Liver (tissue), 8 donors: ENCODE measurements at regions not wholly inside any gene's neighbourhood (a gene's known extent, or its start where the extent isn't known, plus 50 kb on each side); places are given as distances from the start of the nearest gene placed in this dataset.

Source experiments
- DNase-seq: peaks from one replicate; pipeline ENCODE4 v3.0.0-alpha.2; 2017; ENCODE audit warnings: low spot score
- H3K27ac ChIP-seq, 2 donors: one replicate each; pipeline ENCODE4 v1.7.0; 2013; ENCODE audit warnings: inconsistent platforms in 2 of 2, low read length in 2 of 2, control low read depth in 1 of 2, low read depth in 1 of 2, mild to moderate bottlenecking in 1 of 2
- H3K27me3 ChIP-seq, 4 donors: one replicate each; pipeline versions ENCODE4 v1.6.1 to v1.7.0; 2013; ENCODE audit warnings: low read length in 3 of 4, inconsistent platforms in 1 of 4, mild to moderate bottlenecking in 1 of 4, moderate library complexity in 1 of 4; ENCODE audit not compliant: control insufficient read depth in 4 of 4, insufficient read depth in 4 of 4
- H3K36me3 ChIP-seq, 4 donors: one replicate each; pipeline versions ENCODE4 v1.6.1 to v1.7.0; 2013; ENCODE audit warnings: low read length in 3 of 4, mild to moderate bottlenecking in 3 of 4, low read depth in 1 of 4, moderate library complexity in 1 of 4; ENCODE audit not compliant: control insufficient read depth in 4 of 4, insufficient read depth in 3 of 4
- H3K4me1 ChIP-seq, 4 donors: one replicate each; pipeline versions ENCODE4 v1.6.1 to v1.7.0; 2013; ENCODE audit warnings: low read length in 3 of 4, mild to moderate bottlenecking in 3 of 4, moderate library complexity in 1 of 4; ENCODE audit not compliant: control insufficient read depth in 4 of 4, insufficient read depth in 4 of 4
- H3K4me3 ChIP-seq, 3 donors: one replicate each; pipeline versions ENCODE4 v1.6.1 to v1.7.0; 2013; ENCODE audit warnings: low read length in 3 of 3, control low read depth in 1 of 3, low read depth in 1 of 3, mild to moderate bottlenecking in 1 of 3
- H3K9ac ChIP-seq, 2 donors: one replicate each; pipeline ENCODE4 v1.7.0; 2013; ENCODE audit warnings: low read length in 2 of 2, mild to moderate bottlenecking in 2 of 2, moderate library complexity in 2 of 2, control low read depth in 1 of 2, low read depth in 1 of 2
- H3K9me3 ChIP-seq, 4 donors: one replicate each; pipeline versions ENCODE4 v1.6.1 to v1.7.0; 2013; ENCODE audit warnings: low read length in 3 of 4; ENCODE audit not compliant: control insufficient read depth in 4 of 4
- ATF3 ChIP-seq: IDR thresholded peaks from 2 replicates; pipeline ENCODE4 v1.6.1; 2016; ENCODE audit warnings: antibody characterized with exemption
- CTCF ChIP-seq: fragments of 150-350 bp; IDR thresholded peaks from 2 replicates; pipeline ENCODE4 v1.5.1; 2017; ENCODE audit warnings: improper control_type of control experiment, low read depth, low read length; ENCODE audit not compliant: missing input control
- EGR1 ChIP-seq, 2 donors: IDR thresholded peaks; 2 replicates each; pipeline ENCODE4 v1.6.1; 2016 to 2018; ENCODE audit warnings: antibody characterized with exemption in 2 of 2, low read depth in 2 of 2
- FOXA1 ChIP-seq: IDR thresholded peaks from 2 replicates; pipeline ENCODE4 v1.6.1; 2016; ENCODE audit warnings: antibody characterized with exemption
- FOXA2 ChIP-seq: IDR thresholded peaks from 2 replicates; pipeline ENCODE4 v1.6.1; 2016; ENCODE audit warnings: antibody characterized with exemption
- GABPA ChIP-seq, 2 donors: IDR thresholded peaks in 1 of 2; conservative IDR thresholded peaks in 1 of 2; 2 replicates each; pipeline ENCODE4 v1.6.1; 2016; ENCODE audit warnings: antibody characterized with exemption in 2 of 2, mild to moderate bottlenecking in 1 of 2, moderate library complexity in 1 of 2
- HNF4A ChIP-seq, 2 donors: conservative IDR thresholded peaks; 2 replicates each; pipeline ENCODE4 v1.6.1; 2016; ENCODE audit warnings: antibody characterized with exemption in 2 of 2, mild to moderate bottlenecking in 2 of 2
- HNF4G ChIP-seq: IDR thresholded peaks from 2 replicates; pipeline ENCODE4 v1.6.1; 2016; ENCODE audit warnings: antibody characterized with exemption
- JUND ChIP-seq, 2 donors: IDR thresholded peaks; 2 replicates each; pipeline ENCODE4 v1.6.1; 2016; ENCODE audit warnings: antibody characterized with exemption in 2 of 2
- MAX ChIP-seq: IDR thresholded peaks from 2 replicates; pipeline ENCODE4 v1.6.1; 2016; ENCODE audit warnings: antibody characterized with exemption
- NR2F2 ChIP-seq: IDR thresholded peaks from 2 replicates; pipeline ENCODE4 v1.6.1; 2016; ENCODE audit warnings: antibody characterized with exemption
- RAD21 ChIP-seq, 2 donors: IDR thresholded peaks; 2 replicates each; pipeline ENCODE4 v1.6.1; 2016; ENCODE audit warnings: antibody characterized with exemption in 2 of 2, mild to moderate bottlenecking in 2 of 2
- REST ChIP-seq: IDR thresholded peaks from 2 replicates; pipeline ENCODE4 v1.6.1; 2016; ENCODE audit warnings: antibody characterized with exemption, mild to moderate bottlenecking
- RXRA ChIP-seq, 2 donors: IDR thresholded peaks; 2 replicates each; pipeline ENCODE4 v1.6.1; 2017 to 2018; ENCODE audit warnings: antibody characterized with exemption in 2 of 2, mild to moderate bottlenecking in 1 of 2
- SP1 ChIP-seq: IDR thresholded peaks from 2 replicates; pipeline ENCODE4 v1.6.1; 2018; ENCODE audit warnings: antibody characterized with exemption, mild to moderate bottlenecking
- TAF1 ChIP-seq: conservative IDR thresholded peaks from 2 replicates; pipeline ENCODE4 v1.6.1; 2016; ENCODE audit warnings: antibody characterized with exemption, mild to moderate bottlenecking
- YY1 ChIP-seq: IDR thresholded peaks from 2 replicates; pipeline ENCODE4 v1.6.1; 2016; ENCODE audit warnings: antibody characterized with exemption, mild to moderate bottlenecking
- ZBTB33 ChIP-seq: IDR thresholded peaks from 2 replicates; pipeline ENCODE4 v1.6.1; 2016; ENCODE audit warnings: antibody characterized with exemption
- WGBS: extraction: QIAGEN DNeasy Blood & Tissue Kit; methylation state at CpG from one replicate; pipeline ENCODE4 v1.1.7; 2013; 5-methylcytosine and 5-hydroxymethylcytosine counted together
- donor health status: healthy.
- donor health status: healthy.
- donor health status: healthy.
- donor health status: healthy.
- donor health status: healthy.

GRCh38 chr12:93318720-93319522 lies 58.8 kb upstream of the NUDT4 start:
- H3K9me3 ChIP-seq: no peaks in the 10 kb centered on the region
- no peaks in the 10 kb centered on the region for H3K36me3 ChIP-seq
- no peak for DNase-seq
- H3K9ac ChIP-seq: no peak overlapping the region
- H3K27me3 ChIP-seq: no peaks in the 10 kb centered on the region
- no peak overlapping the region for H3K4me3 ChIP-seq
- no peak overlapping the region for H3K27ac ChIP-seq
- 76% methylated on average over 6 of the region's 6 CpGs for WGBS
- H3K4me1 ChIP-seq: peaks cover 0 to 3% (median under 1%) of the 10 kb centered on the region in 4 donors
- TF ChIP-seq JUND (IDR thresholded peaks at IDR 0.05) (no peak), MAX (no peak), CTCF (no peak), RXRA (IDR thresholded peaks at IDR 0.05) (no peak), TAF1 (no peak), FOXA1 (no peak), GABPA (IDR thresholded peaks at IDR 0.05 in 1 of 2, conservative IDR thresholded peaks at IDR 0.05 in 1 of 2) (no peak), YY1 (no peak), NR2F2 (no peak), RAD21 (IDR thresholded peaks at IDR 0.05) (no peak), SP1 (no peak), HNF4A (conservative IDR thresholded peaks at IDR 0.05) (no peak), FOXA2 (no peak), EGR1 (IDR thresholded peaks at IDR 0.05; ENCODE audit: low read depth in 2 of 2) (no peak), ATF3 (no peak)

- Histone ChIP-seq H3K9me3 (no peaks in the 10 kb centered on the region), H3K4me3 (no peak overlapping the region), H3K27me3 (no peaks in the 10 kb centered on the region), H3K4me1 (no peaks in the 10 kb centered on the region), H3K27ac (no peak overlapping the region), H3K36me3 (no peaks in the 10 kb centered on the region), H3K9ac (no peak overlapping the region)
- TF ChIP-seq CTCF (no peak), FOXA2 (no peak), HNF4G (no peak), ATF3 (no peak), ZBTB33 (no peak), REST (no peak), MAX (no peak), SP1 (no peak), TAF1 (no peak), NR2F2 (no peak), HNF4A (conservative IDR thresholded peaks at IDR 0.05) (no peak), RAD21 (IDR thresholded peaks at IDR 0.05) (no peak), RXRA (IDR thresholded peaks at IDR 0.05) (no peak), GABPA (IDR thresholded peaks at IDR 0.05 in 1 of 2, conservative IDR thresholded peaks at IDR 0.05 in 1 of 2) (no peak), JUND (IDR thresholded peaks at IDR 0.05) (no peak), EGR1 (IDR thresholded peaks at IDR 0.05; ENCODE audit: low read depth in 2 of 2) (no peak), YY1 (no peak), FOXA1 (no peak)
- DNase-seq: no peak
- WGBS: 89% methylated on average over 5 of the region's 5 CpGs
These were observed 58.1 kb upstream of the NUDT4 start for GRCh38 chr12:93319523-93320050.
